Erythroblast (primary cell): ENCODE measurements at regions not wholly inside any gene's neighbourhood (a gene's known extent, or its start where the extent isn't known, plus 50 kb on each side); places are given as distances from the start of the nearest gene placed in this dataset.

Experiments used
- DNase-seq, 2 experiments: peaks; one replicate each; lab custom pipeline; 2025; lab: John Stamatoyannopoulos, UW
- GATA1 ChIP-seq: IDR thresholded peaks from 2 replicates; pipeline ENCODE4 v1.6.1; 2011; ENCODE audit warnings: low read depth, mild to moderate bottlenecking, control low read depth, low read length, moderate library complexity
- POLR2A ChIP-seq: IDR thresholded peaks from 2 replicates; pipeline ENCODE4 v1.6.1; 2011; ENCODE audit warnings: mild to moderate bottlenecking, low read length

DNA sequence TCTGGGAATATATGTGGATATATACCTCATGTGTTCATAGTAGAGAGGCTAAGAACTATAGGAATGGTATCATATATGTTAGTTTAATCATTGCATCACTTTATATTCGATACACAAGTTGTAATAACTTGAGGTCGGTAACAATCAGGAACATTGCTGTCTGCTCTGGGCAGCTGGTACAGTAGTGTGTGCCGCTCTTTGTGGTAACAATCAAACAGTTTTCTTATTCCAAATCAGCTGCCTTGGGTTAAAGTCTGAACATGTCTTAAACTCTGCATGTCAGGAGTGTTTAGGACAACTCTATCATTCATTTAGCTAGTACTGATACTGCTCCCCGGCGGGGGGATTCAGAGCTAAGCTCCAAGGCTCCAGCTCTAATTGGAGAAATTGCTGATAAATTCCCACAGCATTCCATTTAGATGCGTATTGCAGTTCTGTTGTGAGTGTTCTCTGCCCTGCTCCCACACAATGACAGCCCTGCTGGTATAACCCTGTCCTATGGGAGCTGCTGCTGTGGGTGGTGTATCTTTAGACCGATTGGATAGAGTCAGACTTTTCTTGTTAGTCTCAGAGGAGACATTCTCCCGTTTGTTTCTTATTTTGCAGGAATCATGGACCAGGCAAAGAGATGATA lies 707.5 kb upstream of the FZD8 start:
- no peak for TF ChIP-seq POLR2A
- no peak for TF ChIP-seq GATA1
- no peak for DNase-seq

DNA sequence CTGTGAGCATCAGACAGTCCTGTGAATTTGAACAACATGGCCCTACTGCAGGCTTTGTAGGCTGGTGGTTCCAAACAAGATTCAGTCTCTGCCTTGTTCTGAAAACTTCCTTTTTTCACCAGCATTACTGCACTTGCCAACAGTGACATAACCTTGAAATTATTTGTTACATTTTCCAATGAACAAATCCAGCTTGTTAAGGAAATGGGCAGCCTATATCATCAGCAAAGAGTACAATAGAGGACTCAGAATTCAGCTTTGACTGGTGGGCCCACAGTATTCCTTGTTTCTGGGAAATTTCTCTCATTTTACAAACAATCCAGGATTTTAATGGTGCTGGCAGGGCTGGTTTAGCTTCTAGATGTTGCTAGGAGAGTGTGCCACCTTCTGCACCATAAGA lies 703.7 kb upstream of the FZD8 start:
- no peak for DNase-seq
- no peak for TF ChIP-seq GATA1
- TF ChIP-seq POLR2A: no peak

GRCh38 chr10:36345175-36345533 lies 703.1 kb upstream of the FZD8 start:
- no peak for TF ChIP-seq GATA1
- DNase-seq: no peak

DNA sequence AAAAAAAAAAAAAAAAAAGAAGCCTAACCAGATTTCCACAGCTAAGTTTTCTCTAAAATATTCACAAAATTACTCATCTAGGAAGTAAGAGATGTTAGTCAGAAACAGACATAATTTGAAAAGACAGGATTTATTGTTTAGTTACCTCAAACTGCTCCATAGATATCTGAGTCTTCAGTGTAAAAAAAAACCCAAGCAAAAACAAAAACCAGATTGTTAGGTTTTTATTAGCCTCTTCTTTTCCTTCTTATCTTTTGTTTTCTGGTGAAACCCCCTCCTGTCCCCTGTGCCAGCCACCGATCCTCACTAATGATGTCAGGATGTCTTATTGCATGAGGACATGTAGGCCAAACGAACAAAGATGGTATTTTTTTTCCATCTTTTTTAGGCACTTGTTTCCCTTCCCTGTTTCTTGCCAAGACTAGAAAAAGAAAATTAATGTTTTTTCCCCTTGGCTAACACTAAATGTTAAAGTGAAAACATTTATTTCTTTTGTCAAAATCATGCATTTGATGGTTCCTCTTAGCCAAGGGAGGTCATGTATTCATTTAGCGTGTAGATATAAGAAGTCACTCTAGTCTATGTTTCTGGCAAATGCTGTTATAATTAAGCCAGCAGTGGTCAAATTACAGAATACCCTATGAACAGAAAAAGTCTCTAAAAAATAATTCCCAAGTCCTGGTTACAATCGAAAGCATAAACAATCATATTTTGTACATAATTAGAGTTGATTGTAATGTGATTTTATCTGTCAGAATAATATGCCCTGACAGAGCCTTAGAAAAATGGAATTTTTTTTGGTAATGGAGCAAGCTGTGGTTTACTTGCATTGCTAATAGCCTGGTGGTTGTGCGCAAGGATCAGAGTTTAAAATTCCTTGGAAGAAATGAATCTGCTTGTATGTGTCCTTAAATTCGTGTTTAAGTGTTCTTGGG lies 702.4 kb upstream of the FZD8 start:
- DNase-seq: no peak
- TF ChIP-seq POLR2A (no peak), GATA1 (no peak)

DNA sequence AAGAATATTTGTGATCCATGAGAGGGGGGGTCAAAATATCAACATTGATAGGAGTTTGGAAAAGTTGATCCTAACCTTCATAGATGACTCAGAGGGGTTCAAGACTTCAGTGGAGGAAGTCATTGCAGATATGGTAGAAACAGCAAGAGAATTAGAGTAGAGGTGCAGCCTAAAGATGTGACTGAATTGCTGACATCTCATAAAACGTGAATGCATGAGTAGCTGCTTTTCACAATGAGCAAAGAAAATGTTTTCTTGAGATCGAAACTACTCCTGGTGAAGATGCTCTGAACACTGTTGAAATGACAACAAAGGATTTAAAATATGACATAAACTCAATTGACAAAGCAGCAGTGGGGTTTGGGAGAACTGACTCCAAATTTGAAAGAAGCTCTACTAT lies 700.7 kb upstream of the FZD8 start:
- TF ChIP-seq POLR2A: no peak
- TF ChIP-seq GATA1: no peak
- no peak for DNase-seq

DNA sequence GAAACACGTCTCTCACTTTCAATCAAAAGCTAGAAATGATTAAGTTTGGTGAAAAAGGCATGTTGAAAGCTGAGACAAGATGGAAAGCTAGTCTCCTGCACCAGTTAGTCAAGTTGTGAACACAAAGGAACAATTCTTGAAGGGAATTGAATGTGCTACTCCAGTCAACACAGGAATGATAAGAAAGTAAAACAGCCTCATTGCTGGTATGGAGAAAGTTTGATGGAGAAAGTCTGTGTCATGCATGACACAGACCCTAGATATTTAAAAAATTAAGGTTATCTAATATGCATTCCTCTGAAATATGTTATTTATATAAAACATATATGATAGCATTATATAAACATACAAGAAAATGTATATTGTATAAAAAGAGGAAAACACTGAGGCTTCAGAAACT lies 699.4 kb upstream of the FZD8 start:
- TF ChIP-seq GATA1: no peak
- no peak for TF ChIP-seq POLR2A
- no peak for DNase-seq

- no peak for DNase-seq
- TF ChIP-seq POLR2A (no peak), GATA1 (no peak)
These were observed 694.2 kb upstream of the FZD8 start for GRCh38 chr10:36336315-36336714.

GRCh38 chr10:36333446-36333845 lies 691.4 kb upstream of the FZD8 start:
- DNase-seq: no peak
- no peak for TF ChIP-seq POLR2A
- no peak for TF ChIP-seq GATA1

DNA sequence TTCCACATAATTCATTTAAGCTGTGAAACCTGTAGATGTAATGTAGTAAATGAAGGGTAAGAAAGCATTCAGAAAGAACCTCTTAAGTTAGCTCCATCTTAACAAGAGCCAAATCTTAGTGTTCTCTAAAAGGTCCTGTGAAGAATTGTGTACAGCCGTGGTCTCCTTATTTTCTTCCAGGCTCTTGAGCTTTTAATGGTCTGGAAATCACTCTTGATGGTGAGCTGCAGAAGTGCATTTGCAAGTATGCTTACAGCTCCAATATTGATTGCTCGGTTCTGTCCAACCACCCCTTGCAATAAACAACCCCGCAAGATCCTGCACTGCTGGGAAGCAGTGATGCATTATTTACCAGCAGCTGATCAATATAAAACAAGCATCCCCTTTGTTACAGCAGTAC lies 690.8 kb upstream of the FZD8 start:
- DNase-seq: no peak
- TF ChIP-seq GATA1 (no peak), POLR2A (no peak)

DNA sequence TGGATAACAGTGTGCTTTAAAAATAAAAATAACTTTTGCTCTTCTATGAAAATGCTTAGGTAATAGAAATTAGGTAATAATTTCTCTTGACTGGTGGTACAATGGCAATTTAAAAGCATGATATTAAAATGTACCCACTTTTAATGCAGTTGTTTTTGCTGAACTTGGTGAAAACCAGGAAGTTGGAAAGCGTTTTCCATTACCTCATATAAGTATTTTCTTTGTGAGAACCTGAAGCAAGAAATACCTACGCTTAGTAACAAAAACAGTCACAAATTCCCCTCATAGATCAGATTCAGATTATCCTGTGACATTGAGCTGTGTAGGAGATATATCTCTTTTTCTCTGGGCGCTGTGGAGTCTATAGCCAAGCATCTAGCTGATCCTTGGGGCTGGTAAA lies 689.0 kb upstream of the FZD8 start:
- no peak for DNase-seq
- TF ChIP-seq POLR2A (no peak), GATA1 (no peak)

- DNase-seq: no peak
- no peak for TF ChIP-seq POLR2A
- TF ChIP-seq GATA1: no peak
These were observed 683.7 kb upstream of the FZD8 start for GRCh38 chr10:36325815-36326214.

DNA sequence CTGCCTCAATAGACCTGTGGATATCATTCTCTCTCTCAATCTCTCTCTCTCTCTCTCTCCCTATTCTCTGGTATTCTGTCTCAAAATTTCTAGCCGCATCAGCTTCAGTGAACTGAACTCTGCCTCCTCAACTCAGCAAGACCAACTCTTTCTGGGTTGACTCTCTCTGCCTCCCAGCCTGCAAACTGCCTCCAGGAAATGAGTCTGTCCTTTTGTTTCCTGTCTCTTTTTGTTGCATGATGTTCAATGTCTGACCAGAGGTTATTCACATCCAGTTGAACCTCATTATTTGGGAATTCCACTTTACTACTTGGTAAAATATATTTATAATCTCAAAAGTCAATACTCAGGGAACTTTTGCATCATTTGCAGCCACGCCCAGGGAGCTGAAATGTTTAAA lies 682.7 kb upstream of the FZD8 start:
- DNase-seq: no peak
- TF ChIP-seq POLR2A (no peak), GATA1 (no peak)

DNA sequence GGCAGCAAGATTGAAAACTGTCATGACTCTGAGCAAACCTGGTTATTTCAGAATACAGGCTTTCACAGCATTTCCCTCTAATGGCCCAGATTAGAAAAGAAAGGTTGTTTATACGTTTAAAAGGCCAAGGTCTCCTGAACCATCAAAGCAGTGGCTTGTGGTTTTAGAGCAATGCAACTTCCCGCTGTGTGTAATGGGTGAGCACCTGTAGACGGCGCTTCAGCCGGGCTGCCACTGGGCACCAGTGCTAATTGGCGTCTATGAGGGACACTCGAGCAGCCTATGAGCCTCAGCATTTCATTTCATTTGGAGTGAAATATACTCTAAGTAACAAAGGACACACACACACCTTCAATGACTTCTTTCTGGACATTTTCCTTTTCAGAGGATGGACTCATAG lies 671.0 kb upstream of the FZD8 start:
- TF ChIP-seq GATA1: no peak
- TF ChIP-seq POLR2A: no peak
- no peak for DNase-seq

GRCh38 chr10:36303896-36304295 lies 661.8 kb upstream of the FZD8 start:
- no peak for DNase-seq
- TF ChIP-seq POLR2A (no peak), GATA1 (no peak)
